GM19324 (cell line): ENCODE measurements at regions not wholly inside any gene's neighbourhood (a gene's known extent, or its start where the extent isn't known, plus 50 kb on each side); places are given as distances from the start of the nearest gene placed in this dataset.

Source experiments
- ATAC-seq: cut with Tn5 transposase; IDR thresholded peaks from one replicate; pipeline ENCODE4 v1.9.1; 2021; ENCODE audit warnings: mild to moderate bottlenecking, moderate library complexity; ENCODE audit not compliant: unreplicated experiment, low FRiP score

- ATAC-seq = no peak
These were observed 417.4 kb upstream of the ATP11B start for GRCh38 chr3:182375916-182376315.

GRCh38 chr3:182382112-182382857 is 411.0 kb upstream of the ATP11B start:
- no peak for ATAC-seq

- ATAC-seq = no peak
These were observed 409.1 kb upstream of the ATP11B start for GRCh38 chr3:182384221-182384620.

GRCh38 chr3:182385356-182385755 is 407.9 kb upstream of the ATP11B start:
- ATAC-seq = no peak

- no peak for ATAC-seq
These were observed 404.8 kb upstream of the ATP11B start for GRCh38 chr3:182388506-182388905.

- no peak for ATAC-seq
These were observed 404.1 kb upstream of the ATP11B start for GRCh38 chr3:182389071-182389815.

GRCh38 chr3:182390421-182390820 is 402.9 kb upstream of the ATP11B start:
- ATAC-seq = no peak

GRCh38 chr3:182392182-182392937 is 400.9 kb upstream of the ATP11B start:
- ATAC-seq = no peak

- no peak for ATAC-seq
These were observed 400.2 kb upstream of the ATP11B start for GRCh38 chr3:182393151-182393550.

GRCh38 chr3:182393830-182394367 is 399.4 kb upstream of the ATP11B start:
- no peak for ATAC-seq

- no peak for ATAC-seq
These were observed 396.1 kb upstream of the ATP11B start for GRCh38 chr3:182397164-182397563.

- no peak for ATAC-seq
These were observed 393.1 kb upstream of the ATP11B start for GRCh38 chr3:182399978-182400737.

GRCh38 chr3:182400838-182401237 is 392.5 kb upstream of the ATP11B start:
- no peak for ATAC-seq

- ATAC-seq = no peak
These were observed 389.3 kb upstream of the ATP11B start for GRCh38 chr3:182404031-182404430.

- no peak for ATAC-seq
These were observed 387.5 kb upstream of the ATP11B start for GRCh38 chr3:182405759-182406158.

- ATAC-seq = no peak
These were observed 386.5 kb upstream of the ATP11B start for GRCh38 chr3:182406786-182407185.

- no peak for ATAC-seq
These were observed 383.3 kb upstream of the ATP11B start for GRCh38 chr3:182410051-182410450.

- no peak for ATAC-seq
These were observed 381.2 kb upstream of the ATP11B start for GRCh38 chr3:182412066-182412465.

- no peak for ATAC-seq
These were observed 380.2 kb upstream of the ATP11B start for GRCh38 chr3:182413061-182413460.

- no peak for ATAC-seq
These were observed 379.6 kb upstream of the ATP11B start for GRCh38 chr3:182413682-182414081.
